Sigmoid colon (tissue), 4 donors: ENCODE measurements at regions not wholly inside any gene's neighbourhood (a gene's known extent, or its start where the extent isn't known, plus 50 kb on each side); places are given as distances from the start of the nearest gene placed in this dataset.

Experiments used
- CTCF ChIP-seq, 4 experiments: fragments of 450-650 bp in 3 of 4; fragments of 200-600 bp in 1 of 4; IDR thresholded peaks; one replicate each; pipeline ENCODE4 v1.5.1; 2016 to 2019; ENCODE audit warnings: antibody characterized with exemption in 4 of 4, mild to moderate bottlenecking in 3 of 4, moderate library complexity in 2 of 4
- EP300 ChIP-seq, 4 donors: sonication (generic); formaldehyde crosslinking; IDR thresholded peaks; one replicate each; pipeline ENCODE4 v1.6.1; 2017; ENCODE audit warnings: antibody characterized with exemption in 4 of 4

GRCh38 chr12:115313929-115314328 is 630.0 kb upstream of the TBX3 start:
- no peak for TF ChIP-seq CTCF (IDR thresholded peaks at IDR 0.05)
- no peak for TF ChIP-seq EP300 (IDR thresholded peaks at IDR 0.05)
